GM12878 (cell line): ENCODE measurements at regions not wholly inside any gene's neighbourhood (a gene's known extent, or its start where the extent isn't known, plus 50 kb on each side); places are given as distances from the start of the nearest gene placed in this dataset.

Experiments used
- ATAC-seq: fragments of 200-7000 bp; cut with Tn5 transposase; 3 replicates; pipeline ENCODE4 v1.9.1; 2020; ENCODE audit warnings: mild to moderate bottlenecking, moderate library complexity
- BruUV-seq: library from RNA; stranded (reverse); fragments of 400-500 nt; replicated peaks from 2 replicates; lab custom pipeline; 2021; lab: Mats Ljungman, UMichigan
- CTCF ChIA-PET: fragments of 300-600 bp; sonication (Branson Sonifier 250); formaldehyde crosslinking; extraction: SDS; loops from one replicate; lab custom pipeline; 2021; ENCODE audit warnings: inconsistent platforms; lab: Yijun Ruan, JAX
- POLR2A ChIA-PET: fragments of 350-600 bp; formaldehyde crosslinking; extraction: SDS; loops from one replicate; lab custom pipeline; 2021; ENCODE audit warnings: inconsistent platforms; lab: Charles Lee
- RAD21 ChIA-PET: fragments of 300-600 bp; sonication (Branson Sonifier 250); formaldehyde crosslinking; loops from one replicate; lab custom pipeline; 2023; ENCODE audit warnings: antibody characterized with exemption; ENCODE audit not compliant: unreplicated experiment; lab: Charles Lee
- SMC1A ChIA-PET: fragments of 300-600 bp; sonication (Branson Sonifier 250); formaldehyde crosslinking; loops from one replicate; lab custom pipeline; 2023; ENCODE audit not compliant: unreplicated experiment, uncharacterized antibody; lab: Charles Lee
- DNase-seq: peaks from one replicate; pipeline ENCODE4 v3.0.0-alpha.2; 2011; ENCODE audit warnings: low read depth, low spot score
- FAIRE-seq: peaks from 3 replicates; lab custom pipeline; 2011; peaks lifted over from hg19 to GRCh38; lab: Jason Lieb, UNC
- H2AFZ ChIP-seq: 2 replicates; pipeline ENCODE4 v1.6.0; 2011; ENCODE audit warnings: low read depth, low read length, control low read depth; ENCODE audit not compliant: control insufficient read depth
- H3K27ac ChIP-seq: 2 replicates; pipeline ENCODE4 v1.5.1; 2011; ENCODE audit warnings: control low read depth; ENCODE audit not compliant: control insufficient read depth, insufficient read depth
- H3K27me3 ChIP-seq, 2 experiments: replicated peaks in 1 of 2; 2 replicates each; pipeline versions ENCODE4 v1.6.0 to v1.6.1; 2011; ENCODE audit warnings: low read length in 1 of 2; ENCODE audit not compliant: control insufficient read depth in 2 of 2, insufficient read depth in 2 of 2
- H3K36me3 ChIP-seq, 2 experiments: 2 replicates each; pipeline ENCODE4 v1.5.1; 2011; ENCODE audit warnings: low read length in 1 of 2; ENCODE audit not compliant: control insufficient read depth in 2 of 2, insufficient read depth in 2 of 2
- H3K4me1 ChIP-seq: 2 replicates; pipeline ENCODE4 v1.6.1; 2011; ENCODE audit warnings: mild to moderate bottlenecking, low read length, moderate library complexity, mixed read lengths; ENCODE audit not compliant: control insufficient read depth, insufficient read depth
- H3K4me2 ChIP-seq: 2 replicates; pipeline ENCODE4 v1.6.0; 2011; ENCODE audit warnings: control low read depth; ENCODE audit not compliant: control insufficient read depth, insufficient read depth
- H3K4me3 ChIP-seq: fragments of 200-600 bp; sonication (generic); 2 replicates; pipeline ENCODE4 v1.5.1; 2016
- H3K79me2 ChIP-seq: 2 replicates; pipeline ENCODE4 v1.6.0; 2011; ENCODE audit warnings: low read length; ENCODE audit not compliant: control insufficient read depth, insufficient read depth
- H3K9ac ChIP-seq: 2 replicates; pipeline ENCODE4 v1.8.0; 2011; ENCODE audit warnings: low read length, control low read depth, mixed read lengths; ENCODE audit not compliant: control insufficient read depth, insufficient read depth
- H3K9me3 ChIP-seq: replicated peaks from 3 replicates; pipeline ENCODE4 v1.5.1; 2011; ENCODE audit warnings: mild to moderate bottlenecking, low read length; ENCODE audit not compliant: control insufficient read depth, insufficient read depth
- H4K20me1 ChIP-seq: 2 replicates; pipeline ENCODE4 v1.6.0; 2011; ENCODE audit not compliant: control insufficient read depth, insufficient read depth
- ASH2L ChIP-seq: fragments of 300-600, 200-600 bp; sonication (generic); IDR thresholded peaks from 2 replicates; pipeline ENCODE4 v1.6.1; 2017; ENCODE audit warnings: low read depth, mild to moderate bottlenecking, borderline replicate concordance
- BCL11A ChIP-seq: IDR thresholded peaks from 2 replicates; pipeline ENCODE4 v1.6.1; 2011; ENCODE audit warnings: low read depth, low read length
- CBX5 ChIP-seq: sonication (generic); IDR thresholded peaks from 2 replicates; pipeline ENCODE4 v1.6.1; 2016; ENCODE audit warnings: low read depth, moderate library complexity, mild to moderate bottlenecking, inconsistent platforms
- CEBPZ ChIP-seq: fragments of 150-350 bp; IDR thresholded peaks from 2 replicates; pipeline ENCODE4 v1.6.1; 2016; ENCODE audit warnings: low read depth, low read length
- CHD1 ChIP-seq: IDR thresholded peaks from 2 replicates; pipeline ENCODE4 v1.6.1; 2012; ENCODE audit warnings: low read depth, low read length, improper control_type of control experiment
- CHD2 ChIP-seq: IDR thresholded peaks from 2 replicates; pipeline ENCODE4 v1.6.1; 2011; ENCODE audit warnings: low read depth, low read length, improper control_type of control experiment, borderline replicate concordance
- CUX1 ChIP-seq: IDR thresholded peaks from 2 replicates; pipeline ENCODE4 v1.6.1; 2012; ENCODE audit warnings: improper control_type of control experiment, low read depth, low read length; ENCODE audit not compliant: insufficient replicate concordance
- ESRRA ChIP-seq: IDR thresholded peaks from 2 replicates; pipeline ENCODE4 v1.6.1; 2012; ENCODE audit warnings: mild to moderate bottlenecking, low read length, improper control_type of control experiment
- FOXM1 ChIP-seq: IDR thresholded peaks from 2 replicates; pipeline ENCODE4 v1.6.1; 2012; ENCODE audit warnings: low read depth, mild to moderate bottlenecking, inconsistent platforms, low read length, moderate library complexity
- GATAD2B ChIP-seq: fragments of 450-650 bp; conservative IDR thresholded peaks from 2 replicates; pipeline ENCODE4 v1.6.1; 2017; ENCODE audit warnings: low read depth, mild to moderate bottlenecking, moderate library complexity
- KDM1A ChIP-seq: fragments of 200-600 bp; sonication (generic); IDR thresholded peaks from 2 replicates; pipeline ENCODE4 v1.6.1; 2016; ENCODE audit warnings: borderline replicate concordance
- MXI1 ChIP-seq: fragments of 150-350 bp; IDR thresholded peaks from 2 replicates; pipeline ENCODE4 v1.6.1; 2011; ENCODE audit warnings: low read depth, mild to moderate bottlenecking, inconsistent platforms, low read length, improper control_type of control experiment
- NBN ChIP-seq: fragments of 450-650 bp; IDR thresholded peaks from 2 replicates; pipeline ENCODE4 v1.6.1; 2016
- PAX5 ChIP-seq: IDR thresholded peaks from 2 replicates; pipeline ENCODE4 v1.6.1; 2011; ENCODE audit warnings: low read depth, low read length, borderline replicate concordance
- POLR2A ChIP-seq: IDR thresholded peaks from 2 replicates; pipeline ENCODE4 v1.6.1; 2011; ENCODE audit warnings: low read depth, mild to moderate bottlenecking, low read length
- WRNIP1 ChIP-seq: IDR thresholded peaks from 2 replicates; pipeline ENCODE4 v1.6.1; 2011; ENCODE audit warnings: low read depth, low read length, improper control_type of control experiment, borderline replicate concordance
- ZNF274 ChIP-seq: IDR thresholded peaks from one replicate; pipeline ENCODE4 v1.8.0; 2011; ENCODE audit not compliant: insufficient read length, insufficient read depth
- ZZZ3 ChIP-seq: IDR thresholded peaks from 2 replicates; pipeline ENCODE4 v1.6.1; 2011; ENCODE audit warnings: low read depth; ENCODE audit not compliant: control insufficient read depth, insufficient read length
- WGBS: methylation state at CpG from one replicate; pipeline ENCODE4 v1.1.6; 2016; ENCODE audit warnings: low lambda C conversion rate; ENCODE audit not compliant: insufficient replicate concordance, insufficient coverage; ENCODE audit errors: missing lambda C conversion rate; 5-methylcytosine and 5-hydroxymethylcytosine counted together
- in situ Hi-C: fragments of 300-500 bp; cut with MboI; formaldehyde crosslinking; loops from 9 replicates; pipeline ENCODE4 v1.14.3; 2018; ENCODE audit warnings: mixed read lengths
- intact Hi-C: fragments of 100-400 bp; cut with micrococcal nuclease; formaldehyde crosslinking; loops from one replicate; pipeline ENCODE4 v1.14.2; 2022; ENCODE audit not compliant: unreplicated experiment

- in situ Hi-C loops (no loop called here), intact Hi-C loops (no loop called here)
- H3K27me3 ChIP-seq, result no peaks in the 10 kb centered on the region
- H3K4me2 ChIP-seq, result no peak overlapping the region
- FAIRE-seq (no peak), ATAC-seq (no peak), DNase-seq (no peak)
- H3K27ac ChIP-seq, result no peak overlapping the region
- no peaks in the 10 kb centered on the region; the same call in 2 of the 3 replicates for H3K9me3 ChIP-seq
- no peak overlapping the region for H3K9ac ChIP-seq
- CTCF ChIA-PET, result interaction anchor here (1.0 to 2.1 kb wide), 3 partner anchors 10 to 819 kb away, joined by 3 to 7 read pairs (median 3); no protein-coding TSS in a partner anchor
- WGBS, result 100% methylated on average over 4 of the region's 4 CpGs
- POLR2A ChIA-PET, result no interaction called here
- H3K4me3 ChIP-seq, result no peak overlapping the region
- no TSS peak for BruUV-seq
- H2AFZ ChIP-seq, result no peak overlapping the region
- no peaks in the 10 kb centered on the region for H3K4me1 ChIP-seq
- H3K79me2 ChIP-seq, result no peaks in the 10 kb centered on the region
- no peaks in the 10 kb centered on the region for H4K20me1 ChIP-seq
- SMC1A ChIA-PET, result interaction anchor here (1.1 to 1.7 kb wide), 2 partner anchors 10 to 819 kb away, joined by 3 read pairs; no protein-coding TSS in a partner anchor
- H3K36me3 ChIP-seq, result no peaks in the 10 kb centered on the region
- RAD21 ChIA-PET, result interaction anchor here (1.9 kb wide), 1 partner anchor 9 kb away, joined by 6 read pairs; no protein-coding TSS in a partner anchor
- TF ChIP-seq MXI1 (no peak), ESRRA (no peak), GATAD2B (no peak), CUX1 (no peak), ZZZ3 (no peak), CEBPZ (no peak), FOXM1 (no peak), ZNF274 (no peak), NBN (no peak), WRNIP1 (no peak), POLR2A (no peak), CHD2 (no peak), ASH2L (no peak), KDM1A (no peak), PAX5 (no peak), CBX5 (no peak), CHD1 (no peak), BCL11A (no peak)
Observed at GRCh38 chr2:147092266-147092665, 752.6 kb upstream of the ACVR2A start.
